Motor neuron (in vitro differentiated cells): ENCODE measurements at regions not wholly inside any gene's neighbourhood (a gene's known extent, or its start where the extent isn't known, plus 50 kb on each side); places are given as distances from the start of the nearest gene placed in this dataset.

ENCODE experiments used
- ATAC-seq, 8 experiments: fragments of 200-7000 bp; cut with Tn5 transposase; replicated peaks in 6 of 8; 2 replicates each; pipeline ENCODE4 v1.8.0; 2021; ENCODE audit warnings: mild to moderate bottlenecking in 8 of 8, moderate library complexity in 8 of 8
- H3K27ac ChIP-seq, 2 donors: fragments of 250-450 bp; sonication (Bioruptor Pico); 2 replicates each; pipeline ENCODE4 v1.9.0; 2021; ENCODE audit warnings: antibody characterized with exemption in 2 of 2, mild to moderate bottlenecking in 2 of 2, moderate library complexity in 1 of 2
- H3K4me1 ChIP-seq, 2 donors: fragments of 250-450 bp; sonication (Bioruptor Pico); replicated peaks in 1 of 2; 2 replicates each; pipeline ENCODE4 v1.6.1; 2021; ENCODE audit warnings: antibody characterized with exemption in 2 of 2, mild to moderate bottlenecking in 2 of 2, moderate library complexity in 1 of 2
- H3K4me3 ChIP-seq, 5 donors: fragments of 250-450 bp; sonication (Bioruptor Pico); 2 replicates each; pipeline ENCODE4 v1.9.0; 2021; ENCODE audit warnings: antibody characterized with exemption in 5 of 5, mild to moderate bottlenecking in 5 of 5, moderate library complexity in 4 of 5
- WGBS, 10 experiments: fragments of 450-650 bp; shearing (Covaris generic); methylation state at CpG; one replicate each; pipeline ENCODE4 v1.0.0; 2022; 5-methylcytosine and 5-hydroxymethylcytosine counted together
- in situ Hi-C, 9 experiments: fragments of 400-800 bp; cut with MboI; loops; one replicate each; pipeline ENCODE4 v1.15.0; 2021; ENCODE audit warnings: low sequenced_read_pairs in 9 of 9, low pct_unique_long_range_greater_than_20kb in 2 of 9; ENCODE audit not compliant: unreplicated experiment in 9 of 9

- WGBS, 10 experiments: 31 to 100% (median 83%) methylated on average over 1 to 8 of the region's 8 CpGs; no CpG with 5 or more reads in 2 of the 10 experiments
- ATAC-seq: no peak
- in situ Hi-C loops: no loop called here
- Histone ChIP-seq H3K4me1 (peaks cover 3% of the 10 kb centered on the region in 2 donors), H3K4me3 (no peak overlapping the region), H3K27ac (no peak overlapping the region)
Measured at GRCh38 chr4:11197631-11198341, 230.9 kb downstream of the HS3ST1 start.

- 0 to 96% (median 78%) methylated on average over 2 to 4 of the region's 4 CpGs; no CpG with 5 or more reads in 1 of the 10 experiments for WGBS, 10 experiments
- ATAC-seq: peak in 5 of 8 experiments; percentile 27 to 77 (median 47)
- Histone ChIP-seq H3K4me3 (no peak overlapping the region), H3K4me1 (peaks cover 3% of the 10 kb centered on the region in 2 donors), H3K27ac (no peak overlapping the region)
- in situ Hi-C loops: no loop called here
Measured at GRCh38 chr4:11196927-11197522, 231.7 kb downstream of the HS3ST1 start.

- no peak for ATAC-seq
- no peak overlapping the region for H3K27ac ChIP-seq
- H3K4me3 ChIP-seq: no peak overlapping the region
- 9 to 68% (median 26%) methylated on average over 1 to 3 of the region's 3 CpGs; no CpG with 5 or more reads in 4 of the 10 experiments for WGBS, 10 experiments
- peaks cover 3% of the 10 kb centered on the region in 2 donors for H3K4me1 ChIP-seq
- in situ Hi-C loops: no loop called here
Measured at GRCh38 chr4:11194431-11194830, 234.3 kb downstream of the HS3ST1 start.

GRCh38 chr4:11189756-11190155 lies 238.9 kb downstream of the HS3ST1 start:
- Histone ChIP-seq H3K27ac (no peak overlapping the region), H3K4me1 (peaks cover 0 to 3% of the 10 kb centered on the region in 2 donors), H3K4me3 (no peak overlapping the region)
- in situ Hi-C loops: no loop called here
- 0 to 83% (median 48%) methylated on average over 1 to 2 of the region's 2 CpGs for WGBS, 10 experiments
- ATAC-seq: no peak

GRCh38 chr4:11183356-11183740 lies 245.3 kb downstream of the HS3ST1 start:
- Histone ChIP-seq H3K4me3 (no peak overlapping the region), H3K27ac (no peak overlapping the region), H3K4me1 (no peaks in the 10 kb centered on the region)
- no peak for ATAC-seq
- 0 to 80% (median 58%) methylated on average over 1 to 2 of the region's 2 CpGs; no CpG with 5 or more reads in 3 of the 10 experiments for WGBS, 10 experiments
- in situ Hi-C loops: no loop called here

- no peak for ATAC-seq
- 20 to 100% (median 100%) methylated on average over 1 of the region's 1 CpG; no CpG with 5 or more reads in 3 of the 10 experiments for WGBS, 10 experiments
- no peak overlapping the region for H3K27ac ChIP-seq
- H3K4me3 ChIP-seq: no peak overlapping the region
- no peaks in the 10 kb centered on the region for H3K4me1 ChIP-seq
- in situ Hi-C loops: no loop called here
Measured at GRCh38 chr4:11182586-11183355, 245.9 kb downstream of the HS3ST1 start.

GRCh38 chr4:11182031-11182430 lies 246.7 kb downstream of the HS3ST1 start:
- Histone ChIP-seq H3K4me1 (no peaks in the 10 kb centered on the region), H3K4me3 (no peak overlapping the region), H3K27ac (no peak overlapping the region)
- ATAC-seq: no peak
- in situ Hi-C loops: no loop called here

- in situ Hi-C loops: no loop called here
- 22 to 100% (median 100%) methylated on average over 1 to 2 of the region's 2 CpGs; no CpG with 5 or more reads in 3 of the 10 experiments for WGBS, 10 experiments
- Histone ChIP-seq H3K4me1 (no peaks in the 10 kb centered on the region), H3K4me3 (no peak overlapping the region), H3K27ac (no peak overlapping the region)
- ATAC-seq: no peak
Measured at GRCh38 chr4:11179796-11180195, 248.9 kb downstream of the HS3ST1 start.

- in situ Hi-C loops: no loop called here
Measured at GRCh38 chr4:11178433-11178832, 250.3 kb downstream of the HS3ST1 start.

GRCh38 chr4:11175374-11175773 lies 253.3 kb downstream of the HS3ST1 start:
- Histone ChIP-seq H3K27ac (no peak overlapping the region), H3K4me1 (no peaks in the 10 kb centered on the region), H3K4me3 (no peak overlapping the region)
- ATAC-seq: no peak
- in situ Hi-C loops: no loop called here

More at GRCh38 chr4:11178433-11178832, 250.3 kb downstream of the HS3ST1 start:
- Histone ChIP-seq H3K27ac (no peak overlapping the region), H3K4me3 (no peak overlapping the region), H3K4me1 (no peaks in the 10 kb centered on the region)
- WGBS, 10 experiments: 0 to 100% (median 60%) methylated on average over 2 to 5 of the region's 5 CpGs; no CpG with 5 or more reads in 2 of the 10 experiments
- no peak for ATAC-seq

GRCh38 chr4:11166606-11167005 lies 262.1 kb downstream of the HS3ST1 start:
- no peak overlapping the region for H3K27ac ChIP-seq
- H3K4me3 ChIP-seq: no peak overlapping the region
- H3K4me1 ChIP-seq: peaks cover 11 to 25% of the 10 kb centered on the region in 2 donors
- ATAC-seq: peak in 5 of 8 experiments; percentile 27 to 68 (median 53)
- in situ Hi-C loops: no loop called here

- ATAC-seq: peak in 2 of 8 experiments; percentile 35 to 51
- no peak overlapping the region for H3K27ac ChIP-seq
- peaks cover 11 to 25% of the 10 kb centered on the region in 2 donors for H3K4me1 ChIP-seq
- H3K4me3 ChIP-seq: no peak overlapping the region
- in situ Hi-C loops: no loop called here
- WGBS, 10 experiments: 8 to 83% (median 65%) methylated on average over 1 to 4 of the region's 4 CpGs
Measured at GRCh38 chr4:11166034-11166433, 262.7 kb downstream of the HS3ST1 start.

GRCh38 chr4:11165052-11165451 lies 263.6 kb downstream of the HS3ST1 start:
- Histone ChIP-seq H3K4me1 (peaks cover 11 to 25% of the 10 kb centered on the region in 2 donors), H3K4me3 (no peak overlapping the region), H3K27ac (no peak overlapping the region)
- in situ Hi-C loops: no loop called here
- peak in 5 of 8 experiments; percentile 82 to 87 (median 84) for ATAC-seq
- 10 to 39% (median 23%) methylated on average over 3 to 5 of the region's 5 CpGs; no CpG with 5 or more reads in 4 of the 10 experiments for WGBS, 10 experiments
